Mammary epithelial cell (primary cell): ENCODE measurements at regions not wholly inside any gene's neighbourhood (a gene's known extent, or its start where the extent isn't known, plus 50 kb on each side); places are given as distances from the start of the nearest gene placed in this dataset.

Experiments used
- CTCF ChIP-seq, 2 donors: IDR thresholded peaks in 1 of 2; conservative IDR thresholded peaks in 1 of 2; 2 replicates each; pipeline ENCODE4 v1.5.1; 2011 to 2012; ENCODE audit warnings: inconsistent platforms in 2 of 2, low read length in 2 of 2, mild to moderate bottlenecking in 2 of 2, control low read depth in 1 of 2, low read depth in 1 of 2; ENCODE audit not compliant: insufficient read depth in 1 of 2; ENCODE audit errors: extremely low read depth in 1 of 2
- EZH2 ChIP-seq: IDR thresholded peaks from 2 replicates; pipeline ENCODE4 v1.6.1; 2012; ENCODE audit warnings: low read length, inconsistent platforms, borderline replicate concordance

- TF ChIP-seq CTCF (conservative IDR thresholded peaks at IDR 0.05 in 1 of 2, IDR thresholded peaks at IDR 0.05 in 1 of 2; ENCODE audit: extremely low read depth in 1 of 2, insufficient read depth in 1 of 2, low read depth in 1 of 2, low read length in 2 of 2): no peak
- no peak for TF ChIP-seq EZH2
These were observed 187.5 kb upstream of the SLITRK2 start for GRCh38 chrX:145630081-145630480.
